ENCODE measurements at regions not wholly inside any gene's neighbourhood (a gene's known extent, or its start where the extent isn't known, plus 50 kb on each side); places are given as distances from the start of the nearest gene placed in this dataset.

DNA sequence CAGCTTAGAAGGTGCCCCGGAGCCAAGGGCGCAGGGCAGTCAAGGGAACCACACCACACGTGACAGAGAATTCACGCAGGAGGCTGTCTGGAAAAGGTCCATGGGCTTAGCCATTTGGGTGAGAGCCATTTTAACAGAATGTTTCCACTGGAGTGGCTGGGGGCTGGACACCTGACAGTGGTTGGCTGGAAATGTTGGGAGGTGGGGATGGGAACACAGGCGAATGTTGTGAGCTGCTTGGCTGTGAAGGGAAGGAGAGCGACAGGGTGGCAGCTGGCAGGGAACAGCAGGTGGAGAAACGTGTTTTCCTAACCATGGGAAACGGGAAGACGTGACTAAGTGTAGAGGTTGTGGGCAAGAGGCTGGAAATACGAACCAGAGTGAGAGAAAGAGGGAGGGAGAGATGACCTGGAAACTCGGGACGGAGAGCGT lies 100.5 kb upstream of the ZNF32 start:
- no peak for DNase-seq
- TF ChIP-seq GATA1 (IDR thresholded peaks at IDR 0.05; ENCODE audit: low read depth, low read length) (no peak), POLR2A (IDR thresholded peaks at IDR 0.05; ENCODE audit: low read length) (no peak)

DNA sequence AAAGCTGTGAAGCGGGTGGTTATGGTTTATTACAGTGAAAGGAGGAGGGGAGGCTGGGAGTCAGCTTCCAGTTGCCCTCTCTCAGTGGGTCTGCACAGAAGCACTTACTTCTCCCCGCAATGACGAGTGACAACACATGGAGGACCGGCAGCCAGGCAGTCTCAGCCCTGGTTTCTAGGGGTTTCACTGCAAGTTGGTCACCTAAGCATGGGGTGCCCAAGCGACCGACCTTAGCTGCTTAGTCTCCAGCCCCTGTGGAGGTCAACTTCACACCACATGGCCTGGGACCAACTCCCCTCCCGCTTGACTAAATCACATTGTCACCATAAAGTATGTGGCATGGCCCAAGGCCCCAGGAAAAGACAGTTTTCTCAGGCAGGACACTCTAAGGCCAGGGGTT lies 99.9 kb upstream of the ZNF32 start:
- TF ChIP-seq POLR2A (IDR thresholded peaks at IDR 0.05; ENCODE audit: low read length) (no peak), GATA1 (IDR thresholded peaks at IDR 0.05; ENCODE audit: low read depth, low read length) (no peak)

DNA sequence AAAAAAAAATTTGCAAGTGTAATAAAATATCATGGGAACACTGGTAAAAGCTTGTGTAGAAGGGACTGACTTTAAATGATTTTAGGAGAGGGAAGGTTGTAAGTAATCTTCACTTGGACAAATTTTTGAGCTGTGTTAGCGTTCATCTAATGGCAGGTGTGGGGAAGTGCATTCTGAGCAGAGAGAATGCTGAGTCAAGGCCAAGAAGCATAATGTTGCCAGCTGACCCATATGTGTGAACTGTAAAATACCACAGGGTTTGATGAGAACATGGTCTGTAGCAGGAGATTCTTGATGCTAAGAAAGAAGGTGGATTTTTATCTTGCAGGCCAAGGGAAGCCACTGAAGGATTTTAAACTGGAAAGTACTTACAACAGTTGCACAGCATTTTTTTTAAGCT lies 98.2 kb upstream of the ZNF32 start:
- no peak for TF ChIP-seq POLR2A (IDR thresholded peaks at IDR 0.05; ENCODE audit: low read length)
- TF ChIP-seq GATA1 (IDR thresholded peaks at IDR 0.05; ENCODE audit: low read depth, low read length), result no peak
- no peak for DNase-seq

More for the DNA sequence above, 99.9 kb upstream of the ZNF32 start:
- DNase-seq, result no peak

DNA sequence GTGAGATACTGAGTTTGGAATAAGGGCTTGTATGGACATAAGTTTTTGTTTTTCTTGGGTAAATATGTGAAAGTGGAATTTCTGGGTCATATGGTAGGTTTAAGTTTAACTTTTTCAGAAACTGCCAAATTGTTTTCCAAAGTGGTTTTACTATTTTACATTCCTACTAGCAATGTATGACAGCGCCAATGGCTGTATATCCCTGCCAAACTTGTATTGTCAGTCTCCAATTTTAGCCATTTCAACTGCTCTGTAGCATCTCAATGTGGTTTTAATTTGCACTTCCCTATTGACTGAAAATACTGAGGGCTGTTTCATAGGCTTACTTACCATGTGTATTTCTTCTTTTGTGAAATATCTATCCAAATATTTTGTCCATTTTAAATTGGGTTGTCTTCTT lies 90.5 kb upstream of the ZNF32 start:
- no peak for DNase-seq
- TF ChIP-seq GATA1 (IDR thresholded peaks at IDR 0.05; ENCODE audit: low read depth, low read length), result no peak
- no peak for TF ChIP-seq POLR2A (IDR thresholded peaks at IDR 0.05; ENCODE audit: low read length)

DNA sequence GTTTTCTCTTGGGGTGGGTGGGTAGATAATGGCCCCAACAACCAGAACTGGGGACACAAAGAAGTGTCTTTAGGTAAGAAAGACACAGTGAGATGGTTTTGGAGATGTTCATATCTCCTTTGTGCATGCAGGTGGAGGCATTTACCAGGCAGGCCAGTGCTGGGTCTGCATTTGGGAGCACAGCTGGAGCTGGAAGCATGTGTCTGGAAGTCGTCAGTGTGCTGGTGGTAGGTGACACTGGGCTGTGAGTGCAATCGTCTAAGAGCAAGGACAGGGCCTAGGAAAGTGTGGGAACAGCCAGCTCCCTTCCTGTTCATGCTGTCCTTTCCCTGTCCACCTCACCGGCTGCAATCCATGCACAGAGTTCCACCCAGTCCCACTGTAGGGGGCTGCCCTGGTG lies 88.3 kb upstream of the ZNF32 start:
- TF ChIP-seq POLR2A (IDR thresholded peaks at IDR 0.05; ENCODE audit: low read length) (no peak), GATA1 (IDR thresholded peaks at IDR 0.05; ENCODE audit: low read depth, low read length) (no peak)

GRCh38 chr10:43735907-43736306 lies 87.2 kb upstream of the ZNF32 start:
- no peak for DNase-seq
- TF ChIP-seq POLR2A (IDR thresholded peaks at IDR 0.05; ENCODE audit: low read length), result no peak
- TF ChIP-seq GATA1 (IDR thresholded peaks at IDR 0.05; ENCODE audit: low read depth, low read length), result no peak

More for the DNA sequence above, 88.3 kb upstream of the ZNF32 start:
- DNase-seq, result no peak

DNA sequence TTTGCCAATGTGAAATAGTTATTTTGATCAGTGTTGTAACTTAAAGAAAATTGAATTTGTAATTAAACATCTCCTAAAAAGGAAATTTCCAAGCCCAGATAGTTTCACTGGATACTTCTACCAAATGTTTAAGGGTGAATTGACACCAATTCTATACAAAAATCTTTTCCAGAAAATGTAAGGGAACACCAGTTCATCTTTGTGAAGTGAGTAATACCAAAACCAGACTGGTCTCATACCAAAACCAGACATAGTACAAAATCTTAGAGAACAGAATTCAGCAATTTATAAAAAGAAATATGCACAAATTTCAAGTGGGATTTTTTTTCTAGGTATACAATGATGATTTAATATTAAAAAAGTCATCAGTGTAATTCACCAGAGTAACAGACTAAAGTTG lies 86.0 kb upstream of the ZNF32 start:
- DNase-seq, result no peak
- TF ChIP-seq GATA1 (IDR thresholded peaks at IDR 0.05; ENCODE audit: low read depth, low read length), result no peak
- no peak for TF ChIP-seq POLR2A (IDR thresholded peaks at IDR 0.05; ENCODE audit: low read length)

- peak; percentile 11 to 20 for DNase-seq
- TF ChIP-seq POLR2A (IDR thresholded peaks at IDR 0.05; ENCODE audit: low read length) (no peak), GATA1 (IDR thresholded peaks at IDR 0.05; ENCODE audit: low read depth, low read length) (no peak)
These were observed 82.8 kb upstream of the ZNF32 start for GRCh38 chr10:43731486-43731885.

- DNase-seq, result no peak
These were observed 79.7 kb upstream of the ZNF32 start for GRCh38 chr10:43728425-43728824.

DNA sequence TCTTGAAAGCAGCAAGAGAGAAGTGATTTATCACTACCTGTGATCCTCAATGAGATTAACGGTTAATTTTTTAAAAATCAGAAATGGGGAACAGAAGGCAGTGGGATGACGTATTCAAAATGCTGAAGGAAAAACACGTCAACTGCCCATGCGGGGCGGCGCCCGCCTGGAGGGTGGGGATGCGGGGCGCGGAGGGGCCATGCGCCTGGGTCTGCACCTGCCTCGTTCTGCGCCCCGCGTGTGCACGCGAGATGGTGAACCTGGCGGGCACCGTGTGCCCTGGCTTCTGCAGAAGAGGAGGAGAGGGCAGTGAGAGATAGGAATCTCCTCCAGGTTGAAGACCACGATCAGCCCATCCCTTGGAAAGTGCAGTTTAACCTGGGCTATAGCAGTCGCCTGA lies 79.3 kb upstream of the ZNF32 start:
- no peak for DNase-seq
- no peak for TF ChIP-seq POLR2A (IDR thresholded peaks at IDR 0.05; ENCODE audit: low read length)
- no peak for TF ChIP-seq GATA1 (IDR thresholded peaks at IDR 0.05; ENCODE audit: low read depth, low read length)

More at GRCh38 chr10:43728425-43728824, 79.7 kb upstream of the ZNF32 start:
- no peak for TF ChIP-seq POLR2A (IDR thresholded peaks at IDR 0.05; ENCODE audit: low read length)
- TF ChIP-seq GATA1 (IDR thresholded peaks at IDR 0.05; ENCODE audit: low read depth, low read length), result no peak

DNA sequence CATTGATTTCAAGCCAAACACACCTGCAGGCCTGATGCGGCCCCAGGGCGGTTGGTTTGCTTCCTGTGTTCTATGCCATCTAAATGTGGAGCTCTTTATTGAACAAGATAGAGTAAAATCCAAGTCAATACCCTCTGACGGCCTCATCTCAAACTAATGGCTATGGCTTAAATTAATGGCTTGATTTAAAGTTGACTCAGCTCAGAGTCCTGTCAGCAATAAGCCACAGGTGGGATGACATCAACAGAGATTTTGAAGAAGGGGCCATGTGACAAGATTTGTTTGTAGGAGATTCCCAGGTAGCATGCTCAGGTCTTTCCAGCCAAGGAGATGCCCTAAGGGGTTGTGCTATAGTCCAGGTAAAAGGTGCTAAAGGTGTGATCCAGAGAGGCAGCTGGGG lies 66.7 kb upstream of the ZNF32 start:
- no peak for DNase-seq
- TF ChIP-seq GATA1 (IDR thresholded peaks at IDR 0.05; ENCODE audit: low read depth, low read length), result no peak
- no peak for TF ChIP-seq POLR2A (IDR thresholded peaks at IDR 0.05; ENCODE audit: low read length)

GRCh38 chr10:43712821-43713584 lies 64.3 kb upstream of the ZNF32 start:
- TF ChIP-seq GATA1 (IDR thresholded peaks at IDR 0.05; ENCODE audit: low read depth, low read length) (no peak), POLR2A (IDR thresholded peaks at IDR 0.05; ENCODE audit: low read length) (no peak)
- DNase-seq, result no peak

DNA sequence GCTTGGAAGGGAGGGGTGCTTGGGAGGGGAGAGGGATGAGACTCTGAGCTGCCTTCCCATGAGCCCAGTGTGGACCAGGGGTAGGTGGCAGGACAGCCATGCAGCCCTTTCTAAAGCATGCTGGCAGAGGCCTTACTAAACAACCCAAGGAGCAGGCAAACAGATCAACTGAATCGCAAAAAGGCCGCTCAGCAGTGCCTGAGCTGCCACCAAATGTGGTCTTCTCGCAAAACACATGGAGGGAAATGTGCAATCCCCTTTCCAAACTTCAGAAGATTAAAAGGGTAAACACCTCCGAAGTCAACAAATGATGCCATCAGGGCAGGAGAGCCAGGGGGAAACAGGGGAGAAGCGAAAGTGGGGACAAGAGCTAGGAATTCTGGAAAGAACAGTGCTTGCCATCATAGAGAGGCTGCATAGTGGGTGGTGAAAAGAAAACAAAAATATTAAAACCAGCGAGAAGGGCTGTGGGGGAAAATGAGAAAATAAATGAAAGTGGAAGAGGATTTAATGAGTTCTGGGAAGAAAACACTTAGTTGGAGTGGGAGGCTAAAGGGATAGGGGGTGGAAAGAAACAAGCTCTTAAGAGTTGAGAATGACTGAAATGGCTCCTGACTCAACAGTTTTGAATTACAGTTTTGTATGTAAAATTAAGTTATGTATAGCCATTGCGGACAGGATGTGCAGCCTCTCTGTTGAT lies 62.2 kb upstream of the ZNF32 start:
- no peak for DNase-seq
- TF ChIP-seq GATA1 (IDR thresholded peaks at IDR 0.05; ENCODE audit: low read depth, low read length) (no peak), POLR2A (IDR thresholded peaks at IDR 0.05; ENCODE audit: low read length) (no peak)

DNA sequence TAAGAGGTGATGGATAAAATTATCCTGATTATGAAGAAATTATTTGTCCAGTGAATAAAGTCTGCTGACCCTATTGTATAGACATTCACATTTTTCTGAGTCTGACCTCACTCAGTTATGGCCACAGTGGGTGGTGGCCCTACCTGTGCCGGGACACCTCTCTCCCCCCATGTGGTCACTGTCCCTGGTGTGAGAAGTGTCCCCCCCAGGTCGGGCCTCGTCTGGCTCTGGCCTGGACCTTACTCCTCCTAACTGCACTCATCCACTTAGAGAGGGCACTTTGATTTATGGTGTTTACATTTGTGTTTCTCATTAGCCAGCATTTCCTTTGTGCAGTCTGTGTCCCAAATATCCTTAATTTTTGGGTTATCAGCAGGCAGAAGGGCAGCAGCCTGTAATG lies 59.6 kb upstream of the ZNF32 start:
- DNase-seq, result no peak
- TF ChIP-seq GATA1 (IDR thresholded peaks at IDR 0.05; ENCODE audit: low read depth, low read length), result no peak
- TF ChIP-seq POLR2A (IDR thresholded peaks at IDR 0.05; ENCODE audit: low read length), result no peak

- DNase-seq, result no peak
These were observed 59.1 kb upstream of the ZNF32 start for GRCh38 chr10:43707770-43708169.

More at GRCh38 chr10:43707770-43708169, 59.1 kb upstream of the ZNF32 start:
- TF ChIP-seq GATA1 (IDR thresholded peaks at IDR 0.05; ENCODE audit: low read depth, low read length) (no peak), POLR2A (IDR thresholded peaks at IDR 0.05; ENCODE audit: low read length) (no peak)
